Peyer's patch (tissue), 4 donors: ENCODE measurements at regions not wholly inside any gene's neighbourhood (a gene's known extent, or its start where the extent isn't known, plus 50 kb on each side); places are given as distances from the start of the nearest gene placed in this dataset.

Source experiments
- POLR2A ChIP-seq, 2 donors: fragments of 450-650 bp; IDR thresholded peaks; one replicate each; pipeline ENCODE4 v1.5.1; 2017; ENCODE audit warnings: antibody characterized with exemption in 2 of 2, mild to moderate bottlenecking in 2 of 2, moderate library complexity in 2 of 2
- TF ChIP-seq, protein P1 (sequence below), 6 experiments: fragments of 450-650 bp in 4 of 6; fragments of 200-600 bp in 2 of 6; sonication (generic) in 1 of 6; IDR thresholded peaks; one replicate each; pipeline ENCODE4 v1.5.1; 2017 to 2019; ENCODE audit warnings: antibody characterized with exemption in 6 of 6, mild to moderate bottlenecking in 3 of 6, moderate library complexity in 1 of 6

DNA sequence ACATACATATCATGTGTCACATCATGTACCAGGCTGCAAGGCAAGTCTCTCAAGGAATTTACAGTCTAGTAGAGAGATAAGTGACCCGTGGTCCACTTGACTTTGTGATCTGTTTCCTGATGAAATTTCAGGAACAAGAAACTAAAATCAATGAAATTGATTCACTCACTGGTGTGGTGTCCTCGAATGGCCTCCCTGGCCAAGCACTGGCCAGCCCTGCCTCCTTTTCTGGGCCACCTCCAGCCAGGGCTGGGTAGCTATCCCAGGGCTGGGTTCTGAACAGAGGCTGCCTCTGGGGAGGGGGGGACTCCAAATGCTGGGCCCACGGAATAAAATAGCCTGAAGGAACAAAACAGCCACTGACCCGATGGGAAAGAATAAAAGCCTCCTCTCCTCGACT, 182.2 kb downstream of the HERPUD2 start:
- TF ChIP-seq, protein P1, sequence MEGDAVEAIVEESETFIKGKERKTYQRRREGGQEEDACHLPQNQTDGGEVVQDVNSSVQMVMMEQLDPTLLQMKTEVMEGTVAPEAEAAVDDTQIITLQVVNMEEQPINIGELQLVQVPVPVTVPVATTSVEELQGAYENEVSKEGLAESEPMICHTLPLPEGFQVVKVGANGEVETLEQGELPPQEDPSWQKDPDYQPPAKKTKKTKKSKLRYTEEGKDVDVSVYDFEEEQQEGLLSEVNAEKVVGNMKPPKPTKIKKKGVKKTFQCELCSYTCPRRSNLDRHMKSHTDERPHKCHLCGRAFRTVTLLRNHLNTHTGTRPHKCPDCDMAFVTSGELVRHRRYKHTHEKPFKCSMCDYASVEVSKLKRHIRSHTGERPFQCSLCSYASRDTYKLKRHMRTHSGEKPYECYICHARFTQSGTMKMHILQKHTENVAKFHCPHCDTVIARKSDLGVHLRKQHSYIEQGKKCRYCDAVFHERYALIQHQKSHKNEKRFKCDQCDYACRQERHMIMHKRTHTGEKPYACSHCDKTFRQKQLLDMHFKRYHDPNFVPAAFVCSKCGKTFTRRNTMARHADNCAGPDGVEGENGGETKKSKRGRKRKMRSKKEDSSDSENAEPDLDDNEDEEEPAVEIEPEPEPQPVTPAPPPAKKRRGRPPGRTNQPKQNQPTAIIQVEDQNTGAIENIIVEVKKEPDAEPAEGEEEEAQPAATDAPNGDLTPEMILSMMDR (IDR thresholded peaks at IDR 0.05): no peak
- TF ChIP-seq POLR2A (IDR thresholded peaks at IDR 0.05): no peak
